Uterus (tissue), 3 donors: ENCODE measurements at regions not wholly inside any gene's neighbourhood (a gene's known extent, or its start where the extent isn't known, plus 50 kb on each side); places are given as distances from the start of the nearest gene placed in this dataset.

Experiments used
- DNase-seq, 2 donors: peaks; one replicate each; pipeline ENCODE4 v3.0.0-alpha.2; 2019 to 2020
- H3K27ac ChIP-seq, 2 donors: fragments of 200-600 bp; sonication (generic); 1 replicate in 1 of 2; 2 replicates in 1 of 2; pipeline ENCODE4 v1.5.1; 2016 to 2018
- H3K27me3 ChIP-seq, 2 donors: fragments of 200-600 bp; sonication (generic); one replicate each; pipeline ENCODE4 v1.5.1; 2018 to 2019; ENCODE audit warnings: control low read depth in 1 of 2
- H3K36me3 ChIP-seq, 2 donors: fragments of 200-600 bp; sonication (generic); one replicate each; pipeline ENCODE4 v1.5.1; 2019; ENCODE audit warnings: control low read depth in 1 of 2
- H3K4me1 ChIP-seq, 2 donors: fragments of 200-600 bp; sonication (generic); one replicate each; pipeline ENCODE4 v1.5.1; 2018 to 2019; ENCODE audit warnings: control low read depth in 1 of 2
- H3K4me3 ChIP-seq, 2 donors: fragments of 200-600 bp; sonication (generic); 1 replicate in 1 of 2; 2 replicates in 1 of 2; pipeline ENCODE4 v1.5.1; 2018 to 2019; ENCODE audit warnings: mild to moderate bottlenecking in 1 of 2
- H3K9me3 ChIP-seq, 2 donors: fragments of 200-600 bp; sonication (generic); one replicate each; pipeline ENCODE4 v1.5.1; 2019; ENCODE audit warnings: control low read depth in 1 of 2
- CTCF ChIP-seq, 4 experiments: fragments of 200-600 bp in 2 of 4; fragments of 450-650 bp in 2 of 4; sonication (generic) in 2 of 4; IDR thresholded peaks; one replicate each; pipeline ENCODE4 v1.5.1; 2016 to 2019; ENCODE audit warnings: antibody characterized with exemption in 4 of 4, mild to moderate bottlenecking in 2 of 4, moderate library complexity in 1 of 4
- POLR2A ChIP-seq, 2 donors: fragments of 450-650 bp; IDR thresholded peaks; one replicate each; pipeline ENCODE4 v1.6.1; 2016; ENCODE audit warnings: antibody characterized with exemption in 2 of 2, mild to moderate bottlenecking in 1 of 2, moderate library complexity in 1 of 2
- intact Hi-C: fragments of 100-400 bp; cut with DNase I; formaldehyde crosslinking; loops from one replicate; pipeline ENCODE4 v1.15.1; 2023; ENCODE audit warnings: low total_unique reads
- donor health status: DM: yes; HTN: yes; CAD: no.

- no peak overlapping the region for H3K27ac ChIP-seq
- DNase-seq = no peak
- no peaks in the 10 kb centered on the region for H3K9me3 ChIP-seq
- no peak overlapping the region for H3K4me3 ChIP-seq
- intact Hi-C loops = no loop called here
- TF ChIP-seq POLR2A (IDR thresholded peaks at IDR 0.05) = no peak
- H3K4me1 ChIP-seq = no peaks in the 10 kb centered on the region
- no peaks in the 10 kb centered on the region for H3K27me3 ChIP-seq
- no peaks in the 10 kb centered on the region for H3K36me3 ChIP-seq
Measured at GRCh38 chr3:159130108-159130507, 328.3 kb downstream of the MFSD1 start.

- DNase-seq = no peak
- Histone ChIP-seq H3K4me3 (no peak overlapping the region), H3K27ac (no peak overlapping the region), H3K4me1 (no peaks in the 10 kb centered on the region), H3K9me3 (no peaks in the 10 kb centered on the region), H3K27me3 (no peaks in the 10 kb centered on the region), H3K36me3 (no peaks in the 10 kb centered on the region)
- intact Hi-C loops = no loop called here
- TF ChIP-seq POLR2A (IDR thresholded peaks at IDR 0.05) (no peak), CTCF (IDR thresholded peaks at IDR 0.05) (no peak)
Measured at GRCh38 chr3:159131376-159131775, 329.5 kb downstream of the MFSD1 start.

GRCh38 chr3:159137949-159138348 lies 336.1 kb downstream of the MFSD1 start:
- Histone ChIP-seq H3K4me3 (no peak overlapping the region), H3K4me1 (no peaks in the 10 kb centered on the region), H3K27me3 (no peaks in the 10 kb centered on the region), H3K36me3 (no peaks in the 10 kb centered on the region), H3K27ac (no peak overlapping the region), H3K9me3 (no peaks in the 10 kb centered on the region)
- DNase-seq = no peak
- intact Hi-C loops = no loop called here
- TF ChIP-seq POLR2A (IDR thresholded peaks at IDR 0.05) (no peak), CTCF (IDR thresholded peaks at IDR 0.05) (no peak)

GRCh38 chr3:159139326-159139725 lies 337.5 kb downstream of the MFSD1 start:
- no peaks in the 10 kb centered on the region for H3K27me3 ChIP-seq
- H3K4me1 ChIP-seq = no peaks in the 10 kb centered on the region
- no peaks in the 10 kb centered on the region for H3K36me3 ChIP-seq
- H3K4me3 ChIP-seq = no peak overlapping the region
- H3K27ac ChIP-seq = no peak overlapping the region
- DNase-seq = no peak
- no peaks in the 10 kb centered on the region for H3K9me3 ChIP-seq
- TF ChIP-seq POLR2A (IDR thresholded peaks at IDR 0.05) (no peak), CTCF (IDR thresholded peaks at IDR 0.05) (no peak)
- intact Hi-C loops = no loop called here

GRCh38 chr3:159144472-159144871 lies 342.6 kb downstream of the MFSD1 start:
- TF ChIP-seq POLR2A (IDR thresholded peaks at IDR 0.05) (no peak), CTCF (IDR thresholded peaks at IDR 0.05) (no peak)
- H3K9me3 ChIP-seq = no peaks in the 10 kb centered on the region
- no peaks in the 10 kb centered on the region for H3K36me3 ChIP-seq
- H3K27ac ChIP-seq = no peak overlapping the region
- H3K4me1 ChIP-seq = no peaks in the 10 kb centered on the region
- H3K27me3 ChIP-seq = no peaks in the 10 kb centered on the region
- H3K4me3 ChIP-seq = no peak overlapping the region
- DNase-seq = no peak
- intact Hi-C loops = no loop called here

GRCh38 chr3:159144891-159145290 lies 343.0 kb downstream of the MFSD1 start:
- TF ChIP-seq CTCF (IDR thresholded peaks at IDR 0.05) (no peak), POLR2A (IDR thresholded peaks at IDR 0.05) (no peak)
- H3K36me3 ChIP-seq = no peaks in the 10 kb centered on the region
- H3K27ac ChIP-seq = no peak overlapping the region
- H3K4me3 ChIP-seq = no peak overlapping the region
- no peaks in the 10 kb centered on the region for H3K9me3 ChIP-seq
- no peak for DNase-seq
- no peaks in the 10 kb centered on the region for H3K27me3 ChIP-seq
- H3K4me1 ChIP-seq = no peaks in the 10 kb centered on the region
- intact Hi-C loops = no loop called here
